ENCODE measurements at regions not wholly inside any gene's neighbourhood (a gene's known extent, or its start where the extent isn't known, plus 50 kb on each side); places are given as distances from the start of the nearest gene placed in this dataset.

GRCh38 chr13:109989155-109989554 lies 202.8 kb upstream of the IRS2 start (continued):
- TF ChIP-seq CHD7 (IDR thresholded peaks at IDR 0.05; ENCODE audit: insufficient replicate concordance, low read length), result no peak
- no peak for TF ChIP-seq NRF1 (IDR thresholded peaks at IDR 0.05; ENCODE audit: low read depth, low read length)

Data from H1 (cell line).